ENCODE measurements at regions not wholly inside any gene's neighbourhood (a gene's known extent, or its start where the extent isn't known, plus 50 kb on each side); places are given as distances from the start of the nearest gene placed in this dataset.
A peak's percentile ranks its signal among the peaks of the same experiment; 100 is the strongest.

- no peak for DNase-seq
Measured at GRCh38 chr17:12457493-12457892, 208.2 kb upstream of the MYOCD start.

- no peak for DNase-seq
Measured at GRCh38 chr17:12459736-12460135, 206.0 kb upstream of the MYOCD start.

GRCh38 chr17:12463102-12463501, 202.6 kb upstream of the MYOCD start:
- no peak for DNase-seq

- no peak for DNase-seq
Measured at GRCh38 chr17:12472252-12473173, 193.2 kb upstream of the MYOCD start.

- no peak for DNase-seq
Measured at GRCh38 chr17:12478311-12478710, 187.4 kb upstream of the MYOCD start.

- DNase-seq, result no peak
Measured at GRCh38 chr17:12485361-12485906, 180.3 kb upstream of the MYOCD start.

- no peak for DNase-seq
Measured at GRCh38 chr17:12489325-12489724, 176.4 kb upstream of the MYOCD start.

GRCh38 chr17:12492450-12492849, 173.2 kb upstream of the MYOCD start:
- DNase-seq, result no peak

- DNase-seq, result no peak
Measured at GRCh38 chr17:12505866-12506265, 159.8 kb upstream of the MYOCD start.

GRCh38 chr17:12507026-12507595, 158.6 kb upstream of the MYOCD start:
- DNase-seq, result no peak

- no peak for DNase-seq
Measured at GRCh38 chr17:12509801-12510200, 155.9 kb upstream of the MYOCD start.

GRCh38 chr17:12510535-12510934, 155.2 kb upstream of the MYOCD start:
- no peak for DNase-seq

GRCh38 chr17:12512694-12513355, 152.9 kb upstream of the MYOCD start:
- no peak for DNase-seq

- no peak for DNase-seq
Measured at GRCh38 chr17:12514596-12514995, 151.1 kb upstream of the MYOCD start.

GRCh38 chr17:12519956-12520594, 145.6 kb upstream of the MYOCD start:
- DNase-seq, result no peak

GRCh38 chr17:12521416-12521815, 144.3 kb upstream of the MYOCD start:
- DNase-seq, result no peak

GRCh38 chr17:12522336-12522735, 143.4 kb upstream of the MYOCD start:
- no peak for DNase-seq

GRCh38 chr17:12522743-12523183, 142.9 kb upstream of the MYOCD start:
- peak; percentile 81 for DNase-seq

- DNase-seq, result no peak
Measured at GRCh38 chr17:12523244-12523643, 142.4 kb upstream of the MYOCD start.

GRCh38 chr17:12528036-12528435, 137.7 kb upstream of the MYOCD start:
- DNase-seq, result no peak

- DNase-seq, result no peak
Measured at GRCh38 chr17:12530161-12530560, 135.5 kb upstream of the MYOCD start.

- DNase-seq, result no peak
Measured at GRCh38 chr17:12536021-12536420, 129.7 kb upstream of the MYOCD start.

GRCh38 chr17:12536472-12536871, 129.2 kb upstream of the MYOCD start:
- no peak for DNase-seq
